Bronchial epithelial cell (primary cell): ENCODE measurements at regions not wholly inside any gene's neighbourhood (a gene's known extent, or its start where the extent isn't known, plus 50 kb on each side); places are given as distances from the start of the nearest gene placed in this dataset.
A peak's percentile ranks its signal among the peaks of the same experiment; 100 is the strongest.

Experiments
- DNase-seq: peaks from one replicate; pipeline ENCODE4 v3.0.0-alpha.2; 2010; ENCODE audit warnings: low read depth
- FAIRE-seq: peaks from 2 replicates; lab custom pipeline; 2011; peaks lifted over from hg19 to GRCh38; lab: Jason Lieb, UNC
- H3K27me3 ChIP-seq: 2 replicates; pipeline ENCODE4 v1.5.1; 2011; ENCODE audit warnings: low read length; ENCODE audit not compliant: control insufficient read depth, insufficient read depth
- H3K36me3 ChIP-seq: 2 replicates; pipeline ENCODE4 v1.5.1; 2011; ENCODE audit warnings: low read length; ENCODE audit not compliant: control insufficient read depth, insufficient read depth
- H3K4me3 ChIP-seq: 2 replicates; pipeline ENCODE4 v1.5.1; 2011; ENCODE audit warnings: mild to moderate bottlenecking, low read depth, low read length, control low read depth
- TF ChIP-seq, protein P1 (sequence below): IDR thresholded peaks from 2 replicates; pipeline ENCODE4 v1.5.1; 2011; ENCODE audit warnings: mild to moderate bottlenecking, moderate library complexity, low read length, control low read depth, inconsistent platforms; ENCODE audit not compliant: insufficient read depth, severe bottlenecking

DNA sequence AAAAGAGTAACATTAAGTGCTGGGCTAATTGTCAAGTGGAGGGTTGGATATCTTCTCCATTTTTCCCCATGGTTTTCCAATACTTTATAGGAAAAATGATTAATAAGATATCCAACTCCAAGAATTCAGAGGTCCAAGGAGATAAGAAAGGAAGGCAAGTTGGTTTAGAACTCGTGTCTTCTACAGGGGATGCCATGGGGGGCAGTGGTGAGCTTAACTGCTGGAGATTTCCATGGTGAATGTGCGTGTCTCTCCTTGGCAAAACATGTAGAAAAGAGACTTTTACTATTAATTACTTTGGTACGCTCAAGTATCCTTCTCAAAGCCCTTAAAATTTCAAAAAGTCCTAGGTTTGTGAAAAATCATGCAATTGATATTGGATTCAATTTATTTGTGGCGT, 982.9 kb upstream of the RBFOX1 start:
- FAIRE-seq (no peak), DNase-seq (no peak)
- no peaks in the 10 kb centered on the region for H3K36me3 ChIP-seq
- H3K4me3 ChIP-seq = no peak overlapping the region
- TF ChIP-seq, protein P1, sequence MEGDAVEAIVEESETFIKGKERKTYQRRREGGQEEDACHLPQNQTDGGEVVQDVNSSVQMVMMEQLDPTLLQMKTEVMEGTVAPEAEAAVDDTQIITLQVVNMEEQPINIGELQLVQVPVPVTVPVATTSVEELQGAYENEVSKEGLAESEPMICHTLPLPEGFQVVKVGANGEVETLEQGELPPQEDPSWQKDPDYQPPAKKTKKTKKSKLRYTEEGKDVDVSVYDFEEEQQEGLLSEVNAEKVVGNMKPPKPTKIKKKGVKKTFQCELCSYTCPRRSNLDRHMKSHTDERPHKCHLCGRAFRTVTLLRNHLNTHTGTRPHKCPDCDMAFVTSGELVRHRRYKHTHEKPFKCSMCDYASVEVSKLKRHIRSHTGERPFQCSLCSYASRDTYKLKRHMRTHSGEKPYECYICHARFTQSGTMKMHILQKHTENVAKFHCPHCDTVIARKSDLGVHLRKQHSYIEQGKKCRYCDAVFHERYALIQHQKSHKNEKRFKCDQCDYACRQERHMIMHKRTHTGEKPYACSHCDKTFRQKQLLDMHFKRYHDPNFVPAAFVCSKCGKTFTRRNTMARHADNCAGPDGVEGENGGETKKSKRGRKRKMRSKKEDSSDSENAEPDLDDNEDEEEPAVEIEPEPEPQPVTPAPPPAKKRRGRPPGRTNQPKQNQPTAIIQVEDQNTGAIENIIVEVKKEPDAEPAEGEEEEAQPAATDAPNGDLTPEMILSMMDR = no peak
- no peaks in the 10 kb centered on the region for H3K27me3 ChIP-seq

DNA sequence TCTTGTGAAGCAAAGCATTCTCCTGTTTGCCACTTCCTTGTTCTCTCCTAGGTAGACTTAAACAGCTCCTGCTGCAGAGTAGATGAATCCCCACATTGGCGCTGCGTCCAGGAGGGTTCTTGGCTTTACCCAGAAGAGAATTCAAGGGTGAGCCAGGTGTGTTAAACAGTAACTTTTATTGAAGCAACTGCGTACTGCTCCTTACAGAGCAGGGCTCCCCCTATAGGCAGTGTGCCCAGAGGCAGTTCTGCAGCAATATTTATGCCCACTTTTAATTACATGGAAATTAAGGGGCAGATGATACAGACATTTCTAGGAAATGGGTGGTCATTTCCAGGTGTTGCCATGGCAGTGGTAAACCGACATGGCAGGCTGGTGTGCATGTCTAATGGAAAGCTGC, 987.6 kb upstream of the RBFOX1 start:
- FAIRE-seq (no peak), DNase-seq (no peak)
- H3K27me3 ChIP-seq = no peaks in the 10 kb centered on the region
- no peak overlapping the region for H3K4me3 ChIP-seq
- TF ChIP-seq, protein P1 = no peak
- no peaks in the 10 kb centered on the region for H3K36me3 ChIP-seq

DNA sequence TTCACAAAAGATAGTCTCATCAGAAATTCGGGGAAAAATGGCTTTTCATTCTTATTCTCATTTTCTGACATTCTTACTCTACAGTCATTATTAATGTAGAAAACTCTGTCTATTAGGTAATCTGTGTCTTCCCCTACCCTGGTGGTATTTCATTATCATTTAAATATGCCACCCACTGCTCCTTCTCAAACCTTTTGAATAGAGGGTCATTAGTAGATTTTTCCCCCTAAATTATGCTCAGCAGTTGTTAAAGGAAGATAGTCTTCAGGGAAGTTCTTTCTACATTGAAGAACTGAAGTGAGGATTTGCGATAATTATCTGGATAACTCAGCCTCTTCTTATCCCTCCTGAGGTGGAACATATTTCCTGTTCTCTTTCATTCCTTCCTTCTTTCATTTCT, 989.5 kb upstream of the RBFOX1 start:
- no peak for FAIRE-seq
- Histone ChIP-seq H3K4me3 (no peak overlapping the region), H3K36me3 (no peaks in the 10 kb centered on the region), H3K27me3 (no peaks in the 10 kb centered on the region)
- TF ChIP-seq, protein P1 = no peak
- no peak for DNase-seq

DNA sequence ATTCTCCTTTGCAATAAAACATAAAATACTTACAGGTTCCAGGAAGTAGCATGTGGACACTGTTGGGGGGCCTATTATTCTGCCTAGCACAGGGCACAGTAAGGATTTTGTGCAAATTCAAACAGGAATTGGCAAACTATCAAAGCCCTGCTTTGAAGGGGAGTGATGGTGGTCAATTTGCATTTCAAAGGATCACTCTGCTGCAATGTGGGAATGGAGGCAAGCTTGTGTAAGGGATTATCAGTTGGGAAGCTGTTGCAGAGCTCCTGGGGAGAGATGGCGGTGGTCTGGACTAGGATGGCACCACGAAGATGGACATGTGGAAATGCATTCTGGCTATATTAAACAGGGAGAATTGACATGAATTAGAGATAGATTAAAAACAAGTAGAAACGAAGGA, 990.7 kb upstream of the RBFOX1 start:
- DNase-seq (no peak), FAIRE-seq (no peak)
- TF ChIP-seq, protein P1 = no peak
- no peak overlapping the region for H3K4me3 ChIP-seq
- H3K36me3 ChIP-seq = no peaks in the 10 kb centered on the region
- H3K27me3 ChIP-seq = no peaks in the 10 kb centered on the region

DNA sequence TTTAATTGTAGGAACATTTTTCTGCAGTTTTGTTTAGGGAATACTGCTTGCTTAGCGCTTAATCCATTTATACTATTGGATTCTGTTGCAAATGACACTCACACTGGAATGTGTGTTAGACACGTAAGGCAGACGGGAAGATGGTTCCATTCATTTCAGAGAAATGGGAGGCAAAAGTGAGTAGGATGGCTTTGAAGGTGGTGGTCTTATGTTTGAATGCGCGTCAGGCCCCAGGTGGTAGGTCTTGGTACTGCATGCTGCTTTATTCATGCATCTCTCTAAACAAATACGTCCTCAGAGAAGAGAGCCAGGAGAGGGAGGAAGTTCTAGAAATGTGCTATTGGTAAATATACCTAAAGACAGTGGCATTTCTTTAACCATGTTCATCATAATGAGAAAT, 997.6 kb upstream of the RBFOX1 start:
- Histone ChIP-seq H3K36me3 (no peaks in the 10 kb centered on the region), H3K27me3 (no peaks in the 10 kb centered on the region), H3K4me3 (no peak overlapping the region)
- FAIRE-seq = no peak
- DNase-seq = no peak
- TF ChIP-seq, protein P1 = peak; percentile 31

DNA sequence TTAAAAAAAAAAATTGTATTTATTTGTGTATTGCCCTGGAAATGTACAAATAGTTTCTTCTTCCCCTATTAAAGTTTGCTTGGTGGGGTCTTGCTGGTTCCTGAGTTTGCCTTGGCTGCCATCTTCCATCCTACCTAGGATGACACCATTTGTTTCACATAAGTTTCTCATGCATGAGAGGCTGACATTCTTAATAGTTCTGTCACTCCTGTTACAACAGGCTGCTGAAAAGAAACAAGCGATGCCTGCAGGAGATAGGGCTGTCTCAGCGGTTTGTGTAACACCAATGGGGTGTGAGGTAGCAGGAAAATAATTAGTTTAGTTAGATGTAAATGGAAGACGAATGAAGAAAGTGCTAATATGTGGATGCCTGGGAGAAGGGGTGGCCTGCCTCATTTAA, 1000.9 kb upstream of the RBFOX1 start:
- TF ChIP-seq, protein P1 = no peak
- Histone ChIP-seq H3K4me3 (no peak overlapping the region), H3K36me3 (no peaks in the 10 kb centered on the region), H3K27me3 (no peaks in the 10 kb centered on the region)
- FAIRE-seq (no peak), DNase-seq (no peak)
